Upper lobe of left lung (tissue), 4 donors: ENCODE measurements at regions not wholly inside any gene's neighbourhood (a gene's known extent, or its start where the extent isn't known, plus 50 kb on each side); places are given as distances from the start of the nearest gene placed in this dataset.

Source experiments
- POLR2A ChIP-seq, 4 donors: fragments of 450-650 bp; IDR thresholded peaks; one replicate each; pipeline ENCODE4 v1.5.1; 2016 to 2017; ENCODE audit warnings: antibody characterized with exemption in 4 of 4, mild to moderate bottlenecking in 2 of 4
- POLR2AphosphoS5 ChIP-seq, 2 donors: sonication (generic); formaldehyde crosslinking; IDR thresholded peaks; one replicate each; pipeline ENCODE4 v1.5.1; 2017; ENCODE audit warnings: antibody characterized with exemption in 2 of 2
- TF ChIP-seq, protein P1 (sequence below), 6 experiments: fragments of 450-650 bp in 4 of 6; fragments of 200-600 bp in 2 of 6; sonication (generic) in 2 of 6; IDR thresholded peaks; one replicate each; pipeline ENCODE4 v1.5.1; 2016 to 2019; ENCODE audit warnings: antibody characterized with exemption in 6 of 6

DNA sequence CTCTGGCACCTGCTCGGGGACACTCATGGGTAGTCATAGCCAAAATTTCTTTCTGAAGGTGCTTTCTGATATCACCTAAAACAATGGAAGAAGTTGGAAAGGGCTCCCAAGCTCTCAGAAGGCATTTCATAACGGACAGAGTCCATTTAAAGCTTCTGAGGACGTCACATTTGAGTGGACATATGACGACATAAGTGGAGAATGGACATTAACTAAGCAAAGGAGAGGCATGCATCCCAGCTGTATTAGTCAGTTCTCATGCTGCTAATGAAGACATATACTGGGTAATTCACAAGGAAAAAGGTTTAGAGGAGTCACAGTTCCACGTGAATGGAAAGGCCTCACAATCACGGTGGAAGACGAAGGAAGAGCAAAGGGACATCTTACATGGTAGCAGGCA, 260.2 kb upstream of the DYNLRB2 start:
- TF ChIP-seq, protein P1, sequence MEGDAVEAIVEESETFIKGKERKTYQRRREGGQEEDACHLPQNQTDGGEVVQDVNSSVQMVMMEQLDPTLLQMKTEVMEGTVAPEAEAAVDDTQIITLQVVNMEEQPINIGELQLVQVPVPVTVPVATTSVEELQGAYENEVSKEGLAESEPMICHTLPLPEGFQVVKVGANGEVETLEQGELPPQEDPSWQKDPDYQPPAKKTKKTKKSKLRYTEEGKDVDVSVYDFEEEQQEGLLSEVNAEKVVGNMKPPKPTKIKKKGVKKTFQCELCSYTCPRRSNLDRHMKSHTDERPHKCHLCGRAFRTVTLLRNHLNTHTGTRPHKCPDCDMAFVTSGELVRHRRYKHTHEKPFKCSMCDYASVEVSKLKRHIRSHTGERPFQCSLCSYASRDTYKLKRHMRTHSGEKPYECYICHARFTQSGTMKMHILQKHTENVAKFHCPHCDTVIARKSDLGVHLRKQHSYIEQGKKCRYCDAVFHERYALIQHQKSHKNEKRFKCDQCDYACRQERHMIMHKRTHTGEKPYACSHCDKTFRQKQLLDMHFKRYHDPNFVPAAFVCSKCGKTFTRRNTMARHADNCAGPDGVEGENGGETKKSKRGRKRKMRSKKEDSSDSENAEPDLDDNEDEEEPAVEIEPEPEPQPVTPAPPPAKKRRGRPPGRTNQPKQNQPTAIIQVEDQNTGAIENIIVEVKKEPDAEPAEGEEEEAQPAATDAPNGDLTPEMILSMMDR (IDR thresholded peaks at IDR 0.05): no peak
- TF ChIP-seq POLR2A (IDR thresholded peaks at IDR 0.05): no peak
- TF ChIP-seq POLR2AphosphoS5 (IDR thresholded peaks at IDR 0.05): no peak
